GM23338 (cell line): ENCODE measurements at regions not wholly inside any gene's neighbourhood (a gene's known extent, or its start where the extent isn't known, plus 50 kb on each side); places are given as distances from the start of the nearest gene placed in this dataset.

Experiments used
- ATAC-seq: fragments of 200-7000 bp; cut with Tn5 transposase; 3 replicates; pipeline ENCODE4 v1.9.1; 2020
- DNase-seq: peaks from one replicate; pipeline ENCODE4 v3.0.0-alpha.2; 2015; ENCODE audit warnings: low spot score
- H2AFZ ChIP-seq: fragments of 200-600 bp; sonication (generic); 2 replicates; pipeline ENCODE4 v1.8.0; 2016; ENCODE audit warnings: antibody characterized with exemption, mild to moderate bottlenecking, moderate library complexity
- H3F3A ChIP-seq: fragments of 200-600 bp; sonication (generic); replicated peaks from 2 replicates; pipeline ENCODE4 v1.8.0; 2017; ENCODE audit warnings: antibody characterized with exemption, mixed run types, low read depth
- H3K27ac ChIP-seq: fragments of 200-600 bp; sonication (generic); 2 replicates; pipeline ENCODE4 v1.6.1; 2016; ENCODE audit warnings: low read depth
- H3K27me3 ChIP-seq: fragments of 200-600 bp; sonication (generic); 2 replicates; pipeline ENCODE4 v1.8.0; 2016; ENCODE audit warnings: mild to moderate bottlenecking, mixed run types, moderate library complexity; ENCODE audit not compliant: insufficient read depth
- H3K36me3 ChIP-seq: fragments of 200-600 bp; sonication (generic); 2 replicates; pipeline ENCODE4 v1.8.0; 2016; ENCODE audit warnings: mild to moderate bottlenecking; ENCODE audit not compliant: insufficient read depth
- H3K4me1 ChIP-seq: fragments of 200-600 bp; sonication (generic); 2 replicates; pipeline ENCODE4 v1.8.0; 2016; ENCODE audit warnings: mild to moderate bottlenecking, moderate library complexity; ENCODE audit not compliant: insufficient read depth
- H3K4me2 ChIP-seq: fragments of 200-600 bp; sonication (generic); 2 replicates; pipeline ENCODE4 v1.7.1; 2017; ENCODE audit warnings: mixed run types
- H3K4me3 ChIP-seq: fragments of 200-600 bp; sonication (generic); 2 replicates; pipeline ENCODE4 v1.6.1; 2016; ENCODE audit warnings: mixed run types
- H3K79me2 ChIP-seq: fragments of 200-600 bp; sonication (generic); replicated peaks from 2 replicates; pipeline ENCODE4 v1.8.0; 2017; ENCODE audit warnings: mild to moderate bottlenecking; ENCODE audit not compliant: insufficient read depth
- H3K9me2 ChIP-seq: fragments of 200-600 bp; sonication (generic); 2 replicates; pipeline ENCODE4 v1.8.0; 2017; ENCODE audit not compliant: insufficient read depth
- H4K20me1 ChIP-seq: fragments of 200-600 bp; sonication (generic); replicated peaks from 2 replicates; pipeline ENCODE4 v1.8.0; 2017; ENCODE audit warnings: mild to moderate bottlenecking; ENCODE audit not compliant: insufficient read depth
- H3K27ac Mint-ChIP-seq: 2 replicates; pipeline ENCODE4 v1.8.0; 2020; ENCODE audit warnings: inconsistent platforms, mild to moderate bottlenecking, moderate library complexity, mixed read lengths
- H3K27me3 Mint-ChIP-seq: 3 replicates; pipeline ENCODE4 v1.8.0; 2022; ENCODE audit warnings: low read depth, mild to moderate bottlenecking, moderate library complexity, mixed read lengths, inconsistent platforms; ENCODE audit not compliant: insufficient read depth, poor library complexity
- H3K36me3 Mint-ChIP-seq: 3 replicates; pipeline ENCODE4 v1.8.0; 2021; ENCODE audit warnings: low read depth, mild to moderate bottlenecking, inconsistent platforms, moderate library complexity, mixed read lengths
- H3K4me1 Mint-ChIP-seq: 3 replicates; pipeline ENCODE4 v1.8.0; 2020; ENCODE audit warnings: mild to moderate bottlenecking, inconsistent platforms, mixed read lengths
- H3K4me3 Mint-ChIP-seq: 3 replicates; pipeline ENCODE4 v1.8.0; 2021; ENCODE audit warnings: moderate library complexity, mild to moderate bottlenecking, inconsistent platforms, mixed read lengths
- H3K9me3 Mint-ChIP-seq: 3 replicates; pipeline ENCODE4 v1.8.0; 2020; ENCODE audit warnings: moderate library complexity, mild to moderate bottlenecking, inconsistent platforms, mixed read lengths
- CREB1 ChIP-seq: fragments of 250-450 bp; sonication (Bioruptor Pico); IDR thresholded peaks from 2 replicates; pipeline ENCODE4 v1.5.0; 2020; ENCODE audit warnings: low read depth, mild to moderate bottlenecking, moderate library complexity
- EZH2phosphoT487 ChIP-seq: fragments of 200-600 bp; sonication (generic); IDR thresholded peaks from one replicate; pipeline ENCODE4 v1.8.1; 2018; ENCODE audit warnings: antibody characterized with exemption; ENCODE audit not compliant: unreplicated experiment
- NANOG ChIP-seq: IDR thresholded peaks from 2 replicates; pipeline ENCODE4 v1.6.1; 2016; ENCODE audit warnings: antibody characterized with exemption, borderline replicate concordance
- POLR2AphosphoS5 ChIP-seq: IDR thresholded peaks from 2 replicates; pipeline ENCODE4 v1.6.1; 2016; ENCODE audit warnings: antibody characterized with exemption, low read depth
- STAT1 ChIP-seq: IDR thresholded peaks from one replicate; pipeline ENCODE4 v1.6.1; 2016; ENCODE audit warnings: antibody characterized with exemption; ENCODE audit not compliant: unreplicated experiment
- ZNF331 ChIP-seq: fragments of 250-450 bp; sonication (Bioruptor Pico); IDR thresholded peaks from 2 replicates; pipeline ENCODE4 v1.5.0; 2020; ENCODE audit warnings: low read depth, mild to moderate bottlenecking, moderate library complexity
- TF ChIP-seq, protein P1 (sequence below), 2 experiments: fragments of 200-600 bp in 1 of 2; sonication (generic) in 1 of 2; conservative IDR thresholded peaks; 2 replicates each; pipeline versions ENCODE4 v1.5.1 to v1.6.1; 2016 to 2017; ENCODE audit warnings: antibody characterized with exemption in 2 of 2, low read depth in 2 of 2, mild to moderate bottlenecking in 2 of 2, moderate library complexity in 1 of 2
- TF ChIP-seq, protein P2 (sequence below): fragments of 250-450 bp; sonication (Bioruptor Pico); IDR thresholded peaks from 2 replicates; pipeline ENCODE4 v1.5.0; 2020; ENCODE audit warnings: mild to moderate bottlenecking, moderate library complexity
- TF ChIP-seq, protein P3 (sequence below): IDR thresholded peaks from one replicate; pipeline ENCODE4 v1.6.1; 2018; ENCODE audit warnings: antibody characterized with exemption; ENCODE audit not compliant: unreplicated experiment

DNA sequence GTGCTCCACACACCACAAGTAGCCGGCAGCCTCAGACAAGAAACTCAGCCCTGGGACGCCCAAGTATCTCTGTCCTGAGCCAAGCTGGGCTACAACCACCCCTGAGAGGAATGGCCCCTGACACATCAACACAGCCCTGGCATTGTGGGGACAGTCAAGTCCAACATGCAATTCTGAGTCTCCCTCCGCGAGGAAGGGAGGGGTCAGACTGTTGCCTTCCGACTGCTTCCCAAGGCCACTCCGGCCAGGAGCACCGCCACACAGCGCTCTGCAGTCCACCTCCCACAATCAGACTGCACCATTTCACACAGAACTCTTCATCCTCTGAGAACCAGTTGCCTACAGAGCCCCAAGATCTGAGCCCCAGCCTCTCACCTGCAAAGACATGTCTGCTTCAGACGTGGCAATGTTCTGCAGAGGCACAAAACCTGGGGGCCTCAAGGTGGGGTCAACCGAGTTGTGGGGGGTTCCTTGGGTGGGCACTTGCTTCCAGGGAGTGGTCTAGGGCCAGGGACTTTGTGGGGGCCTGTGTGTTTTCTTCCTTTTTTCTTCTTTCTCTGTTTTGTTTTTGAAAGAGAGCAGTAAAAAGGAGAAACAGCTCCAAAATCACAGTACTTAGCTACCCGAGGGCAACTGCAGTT is 76.7 kb upstream of the SALL3 start (continued):
- TF ChIP-seq NANOG = no peak
- TF ChIP-seq CREB1 (CRISPR knock-in tag) = no peak
- TF ChIP-seq, protein P1, sequence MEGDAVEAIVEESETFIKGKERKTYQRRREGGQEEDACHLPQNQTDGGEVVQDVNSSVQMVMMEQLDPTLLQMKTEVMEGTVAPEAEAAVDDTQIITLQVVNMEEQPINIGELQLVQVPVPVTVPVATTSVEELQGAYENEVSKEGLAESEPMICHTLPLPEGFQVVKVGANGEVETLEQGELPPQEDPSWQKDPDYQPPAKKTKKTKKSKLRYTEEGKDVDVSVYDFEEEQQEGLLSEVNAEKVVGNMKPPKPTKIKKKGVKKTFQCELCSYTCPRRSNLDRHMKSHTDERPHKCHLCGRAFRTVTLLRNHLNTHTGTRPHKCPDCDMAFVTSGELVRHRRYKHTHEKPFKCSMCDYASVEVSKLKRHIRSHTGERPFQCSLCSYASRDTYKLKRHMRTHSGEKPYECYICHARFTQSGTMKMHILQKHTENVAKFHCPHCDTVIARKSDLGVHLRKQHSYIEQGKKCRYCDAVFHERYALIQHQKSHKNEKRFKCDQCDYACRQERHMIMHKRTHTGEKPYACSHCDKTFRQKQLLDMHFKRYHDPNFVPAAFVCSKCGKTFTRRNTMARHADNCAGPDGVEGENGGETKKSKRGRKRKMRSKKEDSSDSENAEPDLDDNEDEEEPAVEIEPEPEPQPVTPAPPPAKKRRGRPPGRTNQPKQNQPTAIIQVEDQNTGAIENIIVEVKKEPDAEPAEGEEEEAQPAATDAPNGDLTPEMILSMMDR (conservative IDR thresholded peaks at IDR 0.05; ENCODE audit: low read depth in 2 of 2) = no peak
- TF ChIP-seq ZNF331 (CRISPR knock-in tag) = no peak
- TF ChIP-seq POLR2AphosphoS5 = no peak

DNA sequence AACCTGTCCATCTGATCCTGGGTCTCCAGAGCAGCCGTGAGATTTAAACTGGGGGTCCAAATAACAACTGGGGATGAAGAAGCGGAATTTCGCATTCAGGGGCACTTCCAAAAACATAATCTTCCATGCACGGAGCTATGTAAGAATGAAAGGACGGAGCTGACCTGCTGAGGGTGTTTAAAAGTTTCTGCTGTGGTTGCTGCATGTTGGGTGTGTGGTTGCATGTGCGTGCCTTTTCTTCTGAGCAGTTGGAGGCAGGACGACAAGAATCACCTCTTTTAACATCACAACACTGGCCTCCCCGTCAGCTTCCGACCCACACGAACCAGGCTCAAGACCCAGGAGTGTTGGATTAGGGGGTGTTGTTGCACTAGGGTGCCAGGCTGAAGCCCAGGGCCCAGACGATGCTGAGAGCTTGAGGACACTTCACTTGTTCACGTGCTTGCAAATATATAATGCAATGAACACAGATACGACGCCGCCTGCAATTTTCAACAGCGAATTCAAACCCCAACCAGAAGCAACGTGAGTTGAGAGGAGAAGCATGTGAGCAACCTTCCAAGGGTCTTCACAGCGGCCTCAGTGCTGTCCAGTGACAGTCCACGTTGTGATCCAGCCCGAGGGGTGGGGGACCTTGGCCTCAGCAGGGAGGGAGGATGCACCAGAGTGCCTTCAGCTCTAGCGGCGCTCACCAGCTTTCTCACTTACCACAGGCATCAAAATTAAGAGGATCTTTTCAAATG is 76.0 kb upstream of the SALL3 start:
- no peak for DNase-seq
- Mint-ChIP-seq H3K36me3 (peaks cover 32% of the 10 kb centered on the region), H3K9me3 (peaks cover 97% of the 10 kb centered on the region), H3K27ac (no peak overlapping the region), H3K4me1 (peaks cover 7% of the 10 kb centered on the region; the same call in 2 of the 3 replicates), H3K27me3 (peaks cover 18% of the 10 kb centered on the region), H3K4me3 (no peak overlapping the region; the same call in 2 of the 3 replicates)
- Histone ChIP-seq H4K20me1 (no peaks in the 10 kb centered on the region), H3K9me2 (no peaks in the 10 kb centered on the region; the same call in 1 of the 2 replicates), H3K79me2 (no peaks in the 10 kb centered on the region), H3K4me3 (no peak overlapping the region), H3K4me1 (no peaks in the 10 kb centered on the region; the same call in 1 of the 2 replicates), H3K27ac (no peak overlapping the region), H3K4me2 (no peak overlapping the region), H3F3A (no peaks in the 10 kb centered on the region), H3K36me3 (no peaks in the 10 kb centered on the region), H3K27me3 (no peaks in the 10 kb centered on the region), H2AFZ (peak overlapping the region; percentile 69; the same call in 1 of the 2 replicates)
- ATAC-seq = no peak
- TF ChIP-seq, protein P2, sequence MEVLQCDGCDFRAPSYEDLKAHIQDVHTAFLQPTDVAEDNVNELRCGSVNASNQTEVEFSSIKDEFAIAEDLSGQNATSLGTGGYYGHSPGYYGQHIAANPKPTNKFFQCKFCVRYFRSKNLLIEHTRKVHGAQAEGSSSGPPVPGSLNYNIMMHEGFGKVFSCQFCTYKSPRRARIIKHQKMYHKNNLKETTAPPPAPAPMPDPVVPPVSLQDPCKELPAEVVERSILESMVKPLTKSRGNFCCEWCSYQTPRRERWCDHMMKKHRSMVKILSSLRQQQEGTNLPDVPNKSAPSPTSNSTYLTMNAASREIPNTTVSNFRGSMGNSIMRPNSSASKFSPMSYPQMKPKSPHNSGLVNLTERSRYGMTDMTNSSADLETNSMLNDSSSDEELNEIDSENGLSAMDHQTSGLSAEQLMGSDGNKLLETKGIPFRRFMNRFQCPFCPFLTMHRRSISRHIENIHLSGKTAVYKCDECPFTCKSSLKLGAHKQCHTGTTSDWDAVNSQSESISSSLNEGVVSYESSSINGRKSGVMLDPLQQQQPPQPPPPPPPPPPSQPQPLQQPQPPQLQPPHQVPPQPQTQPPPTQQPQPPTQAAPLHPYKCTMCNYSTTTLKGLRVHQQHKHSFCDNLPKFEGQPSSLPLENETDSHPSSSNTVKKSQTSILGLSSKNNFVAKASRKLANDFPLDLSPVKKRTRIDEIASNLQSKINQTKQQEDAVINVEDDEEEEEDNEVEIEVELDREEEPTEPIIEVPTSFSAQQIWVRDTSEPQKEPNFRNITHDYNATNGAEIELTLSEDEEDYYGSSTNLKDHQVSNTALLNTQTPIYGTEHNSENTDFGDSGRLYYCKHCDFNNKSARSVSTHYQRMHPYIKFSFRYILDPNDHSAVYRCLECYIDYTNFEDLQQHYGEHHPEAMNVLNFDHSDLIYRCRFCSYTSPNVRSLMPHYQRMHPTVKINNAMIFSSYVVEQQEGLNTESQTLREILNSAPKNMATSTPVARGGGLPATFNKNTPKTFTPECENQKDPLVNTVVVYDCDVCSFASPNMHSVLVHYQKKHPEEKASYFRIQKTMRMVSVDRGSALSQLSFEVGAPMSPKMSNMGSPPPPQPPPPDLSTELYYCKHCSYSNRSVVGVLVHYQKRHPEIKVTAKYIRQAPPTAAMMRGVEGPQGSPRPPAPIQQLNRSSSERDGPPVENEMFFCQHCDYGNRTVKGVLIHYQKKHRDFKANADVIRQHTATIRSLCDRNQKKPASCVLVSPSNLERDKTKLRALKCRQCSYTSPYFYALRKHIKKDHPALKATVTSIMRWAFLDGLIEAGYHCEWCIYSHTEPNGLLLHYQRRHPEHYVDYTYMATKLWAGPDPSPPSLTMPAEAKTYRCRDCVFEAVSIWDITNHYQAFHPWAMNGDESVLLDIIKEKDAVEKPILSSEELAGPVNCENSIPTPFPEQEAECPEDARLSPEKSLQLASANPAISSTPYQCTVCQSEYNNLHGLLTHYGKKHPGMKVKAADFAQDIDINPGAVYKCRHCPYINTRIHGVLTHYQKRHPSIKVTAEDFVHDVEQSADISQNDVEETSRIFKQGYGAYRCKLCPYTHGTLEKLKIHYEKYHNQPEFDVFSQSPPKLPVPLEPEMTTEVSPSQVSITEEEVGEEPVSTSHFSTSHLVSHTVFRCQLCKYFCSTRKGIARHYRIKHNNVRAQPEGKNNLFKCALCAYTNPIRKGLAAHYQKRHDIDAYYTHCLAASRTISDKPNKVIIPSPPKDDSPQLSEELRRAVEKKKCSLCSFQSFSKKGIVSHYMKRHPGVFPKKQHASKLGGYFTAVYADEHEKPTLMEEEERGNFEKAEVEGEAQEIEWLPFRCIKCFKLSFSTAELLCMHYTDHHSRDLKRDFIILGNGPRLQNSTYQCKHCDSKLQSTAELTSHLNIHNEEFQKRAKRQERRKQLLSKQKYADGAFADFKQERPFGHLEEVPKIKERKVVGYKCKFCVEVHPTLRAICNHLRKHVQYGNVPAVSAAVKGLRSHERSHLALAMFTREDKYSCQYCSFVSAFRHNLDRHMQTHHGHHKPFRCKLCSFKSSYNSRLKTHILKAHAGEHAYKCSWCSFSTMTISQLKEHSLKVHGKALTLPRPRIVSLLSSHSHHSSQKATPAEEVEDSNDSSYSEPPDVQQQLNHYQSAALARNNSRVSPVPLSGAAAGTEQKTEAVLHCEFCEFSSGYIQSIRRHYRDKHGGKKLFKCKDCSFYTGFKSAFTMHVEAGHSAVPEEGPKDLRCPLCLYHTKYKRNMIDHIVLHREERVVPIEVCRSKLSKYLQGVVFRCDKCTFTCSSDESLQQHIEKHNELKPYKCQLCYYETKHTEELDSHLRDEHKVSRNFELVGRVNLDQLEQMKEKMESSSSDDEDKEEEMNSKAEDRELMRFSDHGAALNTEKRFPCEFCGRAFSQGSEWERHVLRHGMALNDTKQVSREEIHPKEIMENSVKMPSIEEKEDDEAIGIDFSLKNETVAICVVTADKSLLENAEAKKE (CRISPR knock-in tag) = no peak
- TF ChIP-seq, protein P1 (conservative IDR thresholded peaks at IDR 0.05; ENCODE audit: low read depth in 2 of 2) = no peak
- no peak for TF ChIP-seq NANOG
- no peak for TF ChIP-seq STAT1
- no peak for TF ChIP-seq EZH2phosphoT487
- TF ChIP-seq, protein P3, sequence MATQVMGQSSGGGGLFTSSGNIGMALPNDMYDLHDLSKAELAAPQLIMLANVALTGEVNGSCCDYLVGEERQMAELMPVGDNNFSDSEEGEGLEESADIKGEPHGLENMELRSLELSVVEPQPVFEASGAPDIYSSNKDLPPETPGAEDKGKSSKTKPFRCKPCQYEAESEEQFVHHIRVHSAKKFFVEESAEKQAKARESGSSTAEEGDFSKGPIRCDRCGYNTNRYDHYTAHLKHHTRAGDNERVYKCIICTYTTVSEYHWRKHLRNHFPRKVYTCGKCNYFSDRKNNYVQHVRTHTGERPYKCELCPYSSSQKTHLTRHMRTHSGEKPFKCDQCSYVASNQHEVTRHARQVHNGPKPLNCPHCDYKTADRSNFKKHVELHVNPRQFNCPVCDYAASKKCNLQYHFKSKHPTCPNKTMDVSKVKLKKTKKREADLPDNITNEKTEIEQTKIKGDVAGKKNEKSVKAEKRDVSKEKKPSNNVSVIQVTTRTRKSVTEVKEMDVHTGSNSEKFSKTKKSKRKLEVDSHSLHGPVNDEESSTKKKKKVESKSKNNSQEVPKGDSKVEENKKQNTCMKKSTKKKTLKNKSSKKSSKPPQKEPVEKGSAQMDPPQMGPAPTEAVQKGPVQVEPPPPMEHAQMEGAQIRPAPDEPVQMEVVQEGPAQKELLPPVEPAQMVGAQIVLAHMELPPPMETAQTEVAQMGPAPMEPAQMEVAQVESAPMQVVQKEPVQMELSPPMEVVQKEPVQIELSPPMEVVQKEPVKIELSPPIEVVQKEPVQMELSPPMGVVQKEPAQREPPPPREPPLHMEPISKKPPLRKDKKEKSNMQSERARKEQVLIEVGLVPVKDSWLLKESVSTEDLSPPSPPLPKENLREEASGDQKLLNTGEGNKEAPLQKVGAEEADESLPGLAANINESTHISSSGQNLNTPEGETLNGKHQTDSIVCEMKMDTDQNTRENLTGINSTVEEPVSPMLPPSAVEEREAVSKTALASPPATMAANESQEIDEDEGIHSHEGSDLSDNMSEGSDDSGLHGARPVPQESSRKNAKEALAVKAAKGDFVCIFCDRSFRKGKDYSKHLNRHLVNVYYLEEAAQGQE = no peak
